ENCODE measurements at regions not wholly inside any gene's neighbourhood (a gene's known extent, or its start where the extent isn't known, plus 50 kb on each side); places are given as distances from the start of the nearest gene placed in this dataset.
"Not testable (repeated sequence)": the region's sequence is repeated elsewhere in the genome, so short reads cannot be mapped to it uniquely, and the experiment has no call there.

DNA sequence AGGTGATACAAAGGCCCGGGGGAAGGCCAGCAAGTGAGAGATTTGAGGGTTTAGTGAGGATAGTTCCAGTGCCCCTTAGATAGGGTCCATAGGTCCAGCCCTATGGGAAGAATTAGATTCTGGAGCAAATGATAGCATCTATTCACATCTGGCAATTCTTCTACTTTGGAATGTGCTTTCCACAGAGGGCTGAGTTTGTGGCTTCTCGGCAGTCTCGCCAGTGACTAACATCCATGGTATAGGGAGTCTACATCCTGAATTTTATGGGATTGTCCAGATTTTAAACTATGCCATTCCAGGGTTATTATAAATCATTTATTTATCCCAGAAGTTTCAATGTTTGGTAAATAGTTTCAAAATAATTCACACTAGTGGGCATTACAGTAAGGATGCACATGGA lies 207.3 kb upstream of the ADO start:
- no peak for DNase-seq

DNA sequence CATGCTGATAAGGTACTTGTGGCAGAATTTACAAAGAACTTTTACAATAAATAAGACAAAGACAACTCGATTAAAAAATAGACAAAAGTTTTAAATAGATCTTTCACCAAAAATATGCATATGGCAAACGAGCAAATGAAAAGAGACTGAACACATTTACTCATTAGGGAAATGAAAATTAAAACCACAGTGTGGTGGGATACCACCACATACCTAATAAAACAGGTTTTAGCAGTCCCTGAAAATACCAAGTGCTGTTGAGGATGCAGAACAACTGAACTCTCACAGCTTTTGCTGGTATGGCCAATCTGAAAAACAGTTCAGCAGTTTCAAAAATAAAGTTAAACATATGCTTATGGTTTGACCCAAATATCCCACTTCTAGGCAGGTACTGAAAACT lies 205.4 kb upstream of the ADO start:
- no peak for DNase-seq

DNA sequence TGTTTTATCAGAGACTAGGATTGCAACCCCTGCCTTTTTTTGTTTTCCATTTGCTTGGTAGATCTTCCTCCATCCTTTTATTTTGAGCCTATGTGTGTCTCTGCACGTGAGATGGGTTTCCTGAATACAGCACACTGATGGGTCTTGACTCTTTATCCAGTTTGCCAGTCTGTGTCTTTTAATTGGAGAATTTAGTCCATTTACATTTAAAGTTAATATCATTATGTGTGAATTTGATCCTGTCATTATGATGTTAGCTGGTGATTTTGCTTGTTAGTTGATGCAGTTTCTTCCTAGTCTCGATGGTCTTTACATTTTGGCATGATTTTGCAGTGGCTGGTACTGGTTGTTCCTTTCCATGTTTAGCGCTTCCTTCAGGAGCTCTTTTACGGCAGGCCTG lies 198.0 kb upstream of the ADO start:
- DNase-seq = not testable (repeated sequence)

DNA sequence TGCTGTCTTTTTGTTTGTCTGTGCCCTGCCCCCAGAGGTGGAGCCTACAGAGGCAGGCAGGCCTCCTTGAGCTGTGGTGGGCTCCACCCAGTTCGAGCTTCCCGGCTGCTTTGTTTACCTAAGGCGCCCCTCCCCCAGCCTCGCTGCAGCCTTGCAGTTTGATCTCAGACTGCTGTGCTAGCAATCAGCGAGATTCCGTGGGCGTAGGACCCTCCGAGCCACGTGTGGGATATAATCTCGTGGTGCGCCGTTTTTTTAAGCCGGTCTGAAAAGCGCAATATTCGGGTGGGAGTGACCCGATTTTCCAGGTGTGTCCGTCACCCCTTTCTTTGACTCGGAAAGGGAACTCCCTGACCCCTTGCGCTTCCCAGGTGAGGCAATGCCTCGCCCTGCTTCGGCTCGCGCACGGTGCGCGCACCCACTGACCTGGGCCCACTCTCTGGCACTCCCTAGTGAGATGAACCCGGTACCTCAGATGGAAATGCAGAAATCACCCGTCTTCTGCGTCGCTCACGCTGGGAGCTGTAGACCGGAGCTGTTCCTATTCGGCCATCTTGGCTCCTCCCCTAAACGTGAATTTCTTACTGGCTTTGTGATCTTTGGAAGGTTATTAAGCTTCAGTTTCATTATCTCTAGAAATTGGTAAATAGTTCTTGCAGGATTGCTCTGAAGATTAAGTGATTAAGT lies 196.2 kb upstream of the ADO start:
- DNase-seq = not testable (repeated sequence)

DNA sequence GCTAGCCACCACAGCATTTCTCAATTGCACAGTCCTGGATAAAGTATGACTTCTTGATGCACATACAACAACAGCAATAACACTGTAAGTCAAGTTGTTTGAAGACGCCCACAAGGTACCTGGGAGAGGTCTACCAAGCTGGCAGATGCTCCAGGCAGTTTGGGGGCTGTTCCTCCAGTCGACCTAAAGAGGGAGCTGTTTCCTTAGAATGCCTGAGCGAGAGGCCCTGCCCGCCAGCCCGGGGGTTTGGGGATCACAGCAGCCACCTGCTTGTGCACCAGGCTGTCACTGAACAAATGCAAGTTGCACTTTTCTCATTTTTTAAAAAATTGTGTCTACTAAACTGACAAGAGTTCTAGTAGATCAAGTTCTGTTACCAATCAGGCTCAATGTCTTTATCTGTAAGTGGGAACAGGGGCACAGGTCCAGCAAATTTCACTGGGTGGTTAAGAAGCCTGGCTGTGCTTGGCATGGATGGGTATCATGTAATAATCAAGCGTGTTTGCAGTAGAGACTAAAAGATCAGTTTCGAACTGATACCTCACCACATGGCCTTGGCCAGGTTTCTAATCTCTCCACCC lies 193.8 kb upstream of the ADO start:
- peak; percentile 85 for DNase-seq

DNA sequence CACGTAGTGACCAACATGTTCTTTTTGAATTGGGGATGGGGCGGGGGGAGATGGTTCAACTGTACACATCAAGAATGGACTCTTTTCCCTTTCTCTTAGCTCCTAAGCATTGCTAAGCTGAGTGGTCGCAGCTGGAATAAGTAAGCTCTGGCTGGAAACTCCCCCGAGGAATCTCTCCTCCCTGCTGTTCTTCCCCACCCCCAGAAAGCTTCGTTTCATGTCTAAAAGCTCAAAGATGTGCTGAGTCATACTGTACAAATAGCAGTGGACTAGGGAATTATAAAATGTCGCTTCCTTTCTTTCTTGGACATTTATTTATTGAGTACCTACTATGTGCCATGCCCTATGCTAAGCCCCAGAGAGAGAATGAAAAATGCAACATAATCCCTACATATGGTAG lies 191.1 kb upstream of the ADO start:
- no peak for DNase-seq

DNA sequence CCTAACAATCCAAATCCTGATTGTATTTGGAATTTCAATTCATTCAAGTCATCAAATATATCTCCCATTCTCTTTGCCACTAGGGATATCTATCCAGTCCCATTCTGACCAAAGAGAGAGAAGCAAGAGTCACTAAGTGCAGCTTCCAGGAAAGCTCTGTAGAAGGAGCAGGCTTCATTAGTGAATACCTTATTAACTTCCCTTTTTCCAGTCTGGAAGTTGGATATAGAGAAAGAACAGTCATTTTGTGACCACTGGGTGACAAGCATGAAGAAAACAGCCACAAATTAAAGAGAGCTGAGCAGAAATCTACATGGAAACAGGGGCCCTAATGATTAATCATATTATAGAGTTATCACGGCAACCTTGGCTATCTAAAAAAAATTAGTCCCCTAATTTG lies 190.7 kb upstream of the ADO start:
- no peak for DNase-seq

DNA sequence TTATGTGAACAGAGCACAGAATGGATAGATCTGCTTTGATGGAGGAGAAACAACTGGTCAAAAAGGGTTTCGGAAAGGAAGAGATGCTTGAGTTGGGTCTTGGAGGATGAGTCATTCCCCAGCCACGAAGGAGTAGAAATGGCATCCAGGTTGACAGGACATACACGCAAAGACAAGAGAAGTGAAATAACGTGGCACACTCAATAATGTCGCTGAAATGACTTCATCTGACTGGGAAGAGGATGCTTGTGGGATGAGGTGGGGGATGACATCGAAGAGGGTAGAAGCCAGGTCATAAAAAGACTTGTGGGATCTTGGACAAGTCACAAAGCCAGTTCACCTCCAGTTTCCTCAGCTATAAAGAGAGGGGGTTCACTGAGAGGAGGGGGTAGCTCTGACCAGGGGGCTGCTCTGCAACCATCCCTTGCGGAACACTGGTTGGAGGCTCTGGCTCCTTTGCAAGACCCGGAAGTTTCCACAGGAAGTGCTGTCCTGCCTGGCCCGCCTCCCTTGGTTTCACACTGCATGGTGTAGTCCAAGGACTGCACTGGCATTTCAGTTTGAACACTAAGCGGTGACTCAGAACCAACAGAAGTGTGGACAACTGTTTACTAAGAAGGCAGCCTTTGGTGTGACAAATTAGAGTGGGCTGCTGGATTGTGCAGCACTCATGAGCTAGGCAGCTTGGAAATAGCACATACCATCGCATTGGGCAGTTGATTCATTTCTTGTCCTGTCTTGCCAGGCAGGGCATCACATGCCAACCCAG lies 189.9 kb upstream of the ADO start:
- DNase-seq = peak; percentile 38

DNA sequence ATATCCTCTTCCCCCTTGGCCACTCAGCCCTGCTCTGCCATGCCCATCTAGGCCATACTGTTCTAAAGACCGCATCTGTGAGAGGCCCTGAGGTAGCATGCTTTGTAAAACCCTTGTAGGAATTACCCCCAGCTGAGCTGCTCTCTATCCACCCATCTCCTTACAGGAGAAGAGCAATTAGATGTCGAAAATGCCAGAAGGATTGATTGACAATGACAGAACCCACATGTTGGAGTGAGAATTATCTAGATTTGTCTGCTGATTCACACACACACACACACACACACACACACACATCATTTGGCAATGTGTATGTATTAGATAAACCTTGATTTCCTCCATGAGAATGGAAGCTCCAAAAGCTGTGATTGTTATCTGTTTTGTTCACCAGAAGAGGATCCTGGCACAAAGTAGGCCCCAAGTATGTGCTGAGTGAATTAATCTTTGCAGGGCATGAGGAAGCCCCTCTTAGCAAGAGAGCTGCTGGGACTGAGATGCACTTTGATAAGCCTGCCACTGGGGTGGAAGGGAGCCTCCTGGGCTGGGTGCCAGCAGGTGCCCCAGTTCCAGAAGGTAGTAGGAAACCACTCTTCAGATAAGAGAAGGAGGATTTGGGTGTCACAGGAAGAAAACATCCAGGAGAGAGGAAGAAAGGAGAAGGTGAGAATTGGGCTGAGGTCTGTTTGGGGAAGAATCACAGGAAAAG lies 187.5 kb upstream of the ADO start:
- no peak for DNase-seq

DNA sequence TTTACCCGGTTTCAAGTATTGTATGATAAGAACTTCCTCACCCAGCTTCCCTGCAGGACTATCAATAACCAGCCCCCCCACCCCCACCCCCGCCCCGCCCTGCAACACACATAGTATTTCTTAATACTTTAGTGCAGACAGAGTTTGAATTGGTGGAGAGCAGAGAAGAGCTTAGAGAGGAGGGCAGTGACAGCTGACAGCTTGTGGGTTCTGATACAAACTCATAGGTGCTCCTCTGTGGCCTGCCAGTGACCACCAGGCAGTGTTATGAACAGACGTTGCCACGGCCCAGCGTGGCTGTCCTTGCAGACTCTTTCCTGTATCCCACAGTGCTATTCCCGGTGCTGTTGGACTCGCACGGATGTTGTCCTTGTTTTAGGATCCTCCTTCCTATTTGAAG lies 186.9 kb upstream of the ADO start:
- DNase-seq = no peak

DNA sequence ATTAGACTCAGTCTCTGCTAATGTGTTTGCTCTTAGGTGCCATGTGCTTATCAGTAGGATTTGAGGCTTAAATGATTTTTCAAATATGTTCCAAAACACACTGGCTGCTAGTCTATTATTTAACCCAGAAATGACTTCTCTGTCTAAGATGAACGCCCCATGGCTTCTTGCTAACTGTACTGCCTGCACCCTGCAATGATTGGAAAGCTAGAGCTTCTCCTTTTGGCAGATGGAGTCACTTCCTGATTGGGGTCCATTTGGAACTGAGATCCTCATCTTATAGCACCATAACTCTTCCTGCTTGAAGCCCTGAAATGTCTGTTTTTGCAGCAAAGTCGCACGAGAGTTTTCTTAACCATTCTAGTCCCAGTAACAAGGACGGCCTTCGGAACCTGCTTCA lies 186.5 kb upstream of the ADO start:
- DNase-seq = no peak

DNA sequence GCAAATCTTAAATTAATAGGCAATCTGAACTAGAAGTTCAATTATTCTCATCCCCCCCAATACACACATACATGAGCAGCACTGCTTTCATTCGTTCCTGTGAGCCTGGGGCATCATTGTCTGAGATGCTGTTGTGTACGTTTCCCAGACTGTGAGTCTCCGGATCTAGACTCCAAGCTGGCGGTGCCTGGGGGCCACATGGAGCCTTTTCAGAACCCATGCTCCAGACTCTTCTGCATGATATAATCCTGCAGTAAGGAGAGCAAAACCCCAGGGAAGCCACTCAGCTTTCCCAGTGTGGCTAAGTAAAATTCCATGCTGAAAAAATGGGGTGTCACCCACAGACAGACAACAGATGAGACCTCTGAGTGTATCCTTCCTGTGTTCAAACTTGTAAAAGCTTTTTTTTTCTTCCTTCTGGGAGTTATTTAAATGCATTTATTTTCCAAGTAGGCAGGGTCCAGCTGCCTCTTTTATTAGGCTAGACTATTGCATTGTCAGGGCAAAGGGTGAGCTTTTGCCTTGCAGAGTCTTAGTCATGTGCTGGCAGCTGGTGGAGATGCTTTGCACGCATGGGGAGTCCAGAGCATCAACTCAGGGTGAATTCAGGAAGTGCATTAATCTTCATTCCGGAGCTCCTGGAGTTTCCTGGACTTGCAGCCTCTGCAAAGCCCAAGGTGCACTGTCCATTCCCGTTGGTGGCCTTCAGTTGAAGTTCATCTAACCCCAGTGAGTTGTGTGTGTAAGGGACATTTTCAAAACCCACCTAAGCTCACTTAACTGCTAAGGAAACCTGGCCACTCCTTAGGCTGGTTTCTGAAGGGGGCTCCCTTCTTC lies 185.7 kb upstream of the ADO start:
- DNase-seq = no peak

DNA sequence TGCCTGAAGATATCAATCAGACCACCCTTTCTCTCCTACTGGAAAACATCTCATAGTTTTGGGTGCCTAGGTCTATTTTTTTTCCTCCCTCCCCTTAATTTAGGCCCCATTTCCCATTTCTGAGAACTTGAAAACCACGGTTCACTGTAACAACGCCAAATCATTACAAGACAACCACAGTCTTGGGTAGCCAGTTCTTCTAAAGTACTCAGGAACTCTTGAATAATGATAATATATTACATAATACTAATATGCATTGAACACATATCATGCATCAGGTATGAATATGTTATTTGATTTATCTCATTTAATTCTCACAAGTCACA lies 185.1 kb upstream of the ADO start:
- DNase-seq = no peak

DNA sequence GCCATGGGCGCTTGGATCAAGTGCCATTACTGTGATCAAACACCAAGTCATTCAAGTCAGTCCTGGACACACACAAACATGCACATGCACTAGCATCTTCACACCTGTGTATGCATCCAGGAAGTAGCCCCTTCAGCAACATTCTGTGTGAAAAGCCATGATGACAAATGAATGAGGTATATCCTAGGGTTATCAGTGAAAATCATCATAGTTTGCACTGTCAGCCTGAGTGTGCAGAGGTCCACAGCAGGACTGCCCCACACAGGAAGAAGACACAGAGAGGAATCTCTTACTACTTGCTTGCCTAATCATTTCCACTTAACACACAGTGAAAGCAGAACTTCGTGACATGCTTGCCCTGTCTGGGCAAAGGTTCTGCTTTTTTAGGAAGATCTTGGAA lies 184.0 kb upstream of the ADO start:
- DNase-seq = no peak

DNA sequence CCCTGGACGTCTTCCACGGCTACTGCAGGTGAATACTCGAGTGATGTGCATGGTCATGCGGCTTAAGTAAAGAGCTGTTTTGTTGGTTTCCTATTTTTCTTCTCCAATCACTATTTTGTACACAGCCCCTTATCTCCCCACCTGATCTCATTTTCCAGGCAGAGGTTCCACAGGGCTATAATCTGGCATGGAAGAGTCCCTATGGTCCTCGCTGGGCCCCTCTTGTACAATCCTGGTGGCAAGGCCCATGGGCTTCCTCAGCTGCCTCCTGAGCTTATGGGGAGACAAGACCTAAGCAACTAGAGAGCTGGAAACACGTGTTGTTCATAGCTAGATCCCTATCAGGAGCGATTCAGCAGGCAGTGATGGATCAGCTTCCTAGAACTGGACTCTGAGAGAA lies 181.3 kb upstream of the ADO start:
- no peak for DNase-seq

DNA sequence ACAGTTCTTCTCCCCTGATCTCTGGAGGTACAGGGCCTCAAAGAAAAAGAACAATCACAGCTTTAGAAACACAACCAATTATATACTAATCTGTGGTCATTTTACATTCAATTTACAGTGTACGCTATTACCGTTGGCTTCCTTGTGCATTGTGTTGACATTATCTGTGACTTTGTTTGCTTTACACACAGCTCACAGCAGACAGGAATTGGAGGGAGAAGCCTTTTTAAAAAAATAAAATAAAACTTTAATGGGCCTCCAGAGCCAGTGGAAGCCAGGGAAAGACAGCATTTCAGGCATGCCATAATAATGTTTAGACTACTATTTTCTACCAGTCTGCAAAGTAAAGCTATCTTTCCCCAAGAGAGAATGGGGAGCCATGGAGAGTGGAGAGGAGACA lies 179.0 kb upstream of the ADO start:
- no peak for DNase-seq

DNA sequence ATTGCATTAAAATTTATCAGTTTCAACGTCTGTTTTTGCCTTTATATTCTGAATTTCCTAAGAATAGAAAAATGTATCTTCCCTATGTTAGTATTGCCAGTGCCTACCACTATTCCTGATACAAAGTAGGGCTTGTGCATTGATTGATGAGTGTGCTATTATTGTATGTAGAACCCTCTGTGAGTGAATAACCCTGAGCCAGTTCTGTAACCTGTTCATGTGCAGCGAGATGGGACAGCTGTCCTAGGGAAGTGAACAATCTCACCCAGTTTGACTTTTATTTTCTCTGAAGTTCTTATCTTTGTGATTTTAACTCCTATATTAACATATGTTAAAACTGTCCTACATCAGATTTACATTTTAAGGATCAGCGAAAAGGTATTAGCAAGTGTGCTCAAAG lies 178.4 kb upstream of the ADO start:
- no peak for DNase-seq

DNA sequence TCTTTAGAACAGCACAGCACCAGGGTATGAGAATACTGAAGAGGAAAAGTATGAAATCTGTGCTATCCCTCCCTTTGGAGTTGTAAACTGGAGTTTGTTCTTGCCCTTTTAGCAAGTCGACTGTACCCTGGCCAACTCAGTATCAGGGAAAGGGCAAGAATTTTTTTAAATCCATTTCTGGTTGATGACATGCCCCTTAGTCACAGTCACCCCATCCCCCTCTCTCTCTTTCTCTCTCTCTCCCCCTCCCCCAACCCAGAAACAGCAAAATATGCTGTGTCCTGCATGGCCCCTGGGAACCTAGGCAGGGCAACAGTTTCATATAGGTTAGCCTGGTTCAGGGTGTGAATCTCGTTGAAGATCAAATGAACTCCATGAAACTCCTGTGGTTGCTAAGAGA lies 177.7 kb upstream of the ADO start:
- peak; percentile 30 for DNase-seq

DNA sequence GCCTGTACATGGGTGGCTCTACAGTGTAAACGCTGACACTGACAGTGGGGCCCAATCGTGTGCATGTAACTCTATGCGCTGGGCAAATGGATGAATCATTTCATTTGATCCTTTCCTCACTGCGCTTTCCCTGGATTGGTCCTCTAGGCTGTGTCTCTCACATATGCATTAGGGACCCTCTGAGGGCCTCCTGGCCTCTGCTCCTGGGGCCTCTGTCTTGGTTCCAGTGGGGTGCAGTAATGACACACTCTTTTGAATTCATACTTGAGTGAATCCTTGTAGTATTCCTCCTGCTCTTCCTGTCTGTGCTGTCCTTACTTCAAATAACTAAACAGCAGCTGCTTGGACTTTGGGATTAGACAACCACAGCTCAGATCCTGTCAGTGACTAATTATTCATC lies 176.5 kb upstream of the ADO start:
- no peak for DNase-seq

DNA sequence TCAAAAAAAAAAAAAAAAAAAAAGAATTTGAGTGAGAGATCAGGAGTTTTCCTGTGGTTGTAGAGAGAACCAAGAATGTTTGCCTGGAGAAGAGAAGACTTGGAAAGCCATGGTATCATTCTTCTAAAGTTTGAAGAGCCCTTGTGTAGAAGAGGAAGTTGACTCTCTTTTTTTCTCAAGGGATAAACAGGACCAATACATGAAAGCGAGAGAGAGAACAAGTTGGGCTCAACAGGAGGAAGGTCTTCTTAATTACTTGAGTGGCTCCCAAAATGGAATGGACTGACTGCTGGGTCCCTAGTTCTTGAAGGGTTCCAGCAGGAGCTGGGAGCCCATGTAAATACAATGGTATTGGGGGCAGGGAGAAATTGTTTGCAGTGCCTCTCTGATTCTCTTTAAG lies 173.3 kb upstream of the ADO start:
- DNase-seq = no peak

DNA sequence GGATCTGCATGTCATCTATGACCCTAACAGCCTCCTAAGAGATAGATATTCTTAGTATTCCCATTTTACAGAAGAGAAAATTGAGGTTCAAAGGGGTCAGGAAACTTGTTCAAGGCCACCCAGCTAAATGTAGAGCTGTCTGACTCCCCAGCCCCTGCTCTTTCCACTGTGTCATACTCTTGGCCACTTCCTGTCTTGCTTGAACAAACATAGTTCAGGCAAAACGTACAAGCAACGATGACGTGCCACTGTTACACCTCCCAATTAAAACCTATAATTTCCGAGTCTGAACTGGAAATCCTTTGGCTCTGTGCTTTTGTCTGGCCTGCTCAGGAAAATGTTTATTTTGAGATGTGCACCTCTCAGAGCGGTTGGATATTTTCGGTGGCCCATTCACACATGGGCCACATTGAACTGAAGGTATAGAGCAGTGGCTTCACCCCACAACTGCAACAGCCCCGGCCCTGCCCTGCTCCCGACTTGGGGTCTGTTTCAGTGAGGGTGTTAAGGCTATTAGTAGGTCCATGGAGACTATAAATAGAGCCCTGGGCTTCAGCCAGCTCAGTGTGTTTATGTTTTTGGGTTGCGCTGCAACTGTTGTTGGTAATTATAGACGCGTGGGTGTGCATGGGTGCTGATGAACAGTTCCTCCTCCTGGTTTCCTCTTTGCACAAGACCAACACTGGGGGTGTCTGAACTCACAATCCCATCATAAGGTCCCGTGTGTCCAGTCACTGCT lies 172.3 kb upstream of the ADO start:
- peak; percentile 61 for DNase-seq

DNA sequence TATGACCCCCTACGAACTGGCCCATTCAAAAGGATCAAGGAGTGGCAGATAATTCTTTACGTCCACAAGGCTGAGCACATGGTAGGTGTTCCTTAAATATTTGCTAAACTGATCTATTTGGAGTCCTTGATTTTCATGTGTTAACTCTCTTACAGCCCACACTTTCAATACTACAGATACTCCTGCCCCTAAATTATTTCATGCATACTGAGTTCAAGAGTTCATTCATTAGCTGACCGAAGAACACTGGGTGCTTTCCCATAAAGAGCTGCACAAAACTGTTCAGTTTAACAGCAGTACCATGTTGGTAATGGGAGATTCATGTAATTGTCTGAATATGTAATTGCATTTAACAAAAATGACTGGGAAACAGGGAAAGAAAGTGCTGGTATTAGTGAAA lies 170.5 kb upstream of the ADO start:
- DNase-seq = no peak
